Sigmoid colon (tissue), 4 donors: ENCODE measurements at regions not wholly inside any gene's neighbourhood (a gene's known extent, or its start where the extent isn't known, plus 50 kb on each side); places are given as distances from the start of the nearest gene placed in this dataset.

Experiments
- CTCF ChIP-seq, 4 experiments: fragments of 450-650 bp in 3 of 4; fragments of 200-600 bp in 1 of 4; IDR thresholded peaks; one replicate each; pipeline ENCODE4 v1.5.1; 2016 to 2019; ENCODE audit warnings: antibody characterized with exemption in 4 of 4, mild to moderate bottlenecking in 3 of 4, moderate library complexity in 2 of 4
- EP300 ChIP-seq, 4 donors: sonication (generic); formaldehyde crosslinking; IDR thresholded peaks; one replicate each; pipeline ENCODE4 v1.6.1; 2017; ENCODE audit warnings: antibody characterized with exemption in 4 of 4
- POLR2A ChIP-seq, 2 donors: fragments of 450-650 bp; IDR thresholded peaks; one replicate each; pipeline ENCODE4 v1.6.1; 2016; ENCODE audit warnings: antibody characterized with exemption in 2 of 2, mild to moderate bottlenecking in 2 of 2, moderate library complexity in 2 of 2
- POLR2AphosphoS5 ChIP-seq, 4 donors: sonication (generic); formaldehyde crosslinking; IDR thresholded peaks; one replicate each; pipeline ENCODE4 v1.6.1; 2017; ENCODE audit warnings: antibody characterized with exemption in 4 of 4

- TF ChIP-seq CTCF (IDR thresholded peaks at IDR 0.05), result no peak
- TF ChIP-seq POLR2A (IDR thresholded peaks at IDR 0.05), result no peak
- TF ChIP-seq EP300 (IDR thresholded peaks at IDR 0.05), result no peak
- TF ChIP-seq POLR2AphosphoS5 (IDR thresholded peaks at IDR 0.05), result no peak
These were observed 427.2 kb downstream of the EPHA4 start for GRCh38 chr2:221144909-221145308.
